ENCODE measurements at regions not wholly inside any gene's neighbourhood (a gene's known extent, or its start where the extent isn't known, plus 50 kb on each side); places are given as distances from the start of the nearest gene placed in this dataset.

GRCh38 chr2:234287650-234288049 is 209.2 kb downstream of the ARL4C start:
- TF ChIP-seq, protein P1, sequence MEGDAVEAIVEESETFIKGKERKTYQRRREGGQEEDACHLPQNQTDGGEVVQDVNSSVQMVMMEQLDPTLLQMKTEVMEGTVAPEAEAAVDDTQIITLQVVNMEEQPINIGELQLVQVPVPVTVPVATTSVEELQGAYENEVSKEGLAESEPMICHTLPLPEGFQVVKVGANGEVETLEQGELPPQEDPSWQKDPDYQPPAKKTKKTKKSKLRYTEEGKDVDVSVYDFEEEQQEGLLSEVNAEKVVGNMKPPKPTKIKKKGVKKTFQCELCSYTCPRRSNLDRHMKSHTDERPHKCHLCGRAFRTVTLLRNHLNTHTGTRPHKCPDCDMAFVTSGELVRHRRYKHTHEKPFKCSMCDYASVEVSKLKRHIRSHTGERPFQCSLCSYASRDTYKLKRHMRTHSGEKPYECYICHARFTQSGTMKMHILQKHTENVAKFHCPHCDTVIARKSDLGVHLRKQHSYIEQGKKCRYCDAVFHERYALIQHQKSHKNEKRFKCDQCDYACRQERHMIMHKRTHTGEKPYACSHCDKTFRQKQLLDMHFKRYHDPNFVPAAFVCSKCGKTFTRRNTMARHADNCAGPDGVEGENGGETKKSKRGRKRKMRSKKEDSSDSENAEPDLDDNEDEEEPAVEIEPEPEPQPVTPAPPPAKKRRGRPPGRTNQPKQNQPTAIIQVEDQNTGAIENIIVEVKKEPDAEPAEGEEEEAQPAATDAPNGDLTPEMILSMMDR (conservative IDR thresholded peaks at IDR 0.05; ENCODE audit: low read length) = no peak
- no peak for TF ChIP-seq EZH2phosphoT487 (IDR thresholded peaks at IDR 0.05; ENCODE audit: borderline replicate concordance, low read depth, low read length)
